Lung (tissue), 11 donors: ENCODE measurements at regions not wholly inside any gene's neighbourhood (a gene's known extent, or its start where the extent isn't known, plus 50 kb on each side); places are given as distances from the start of the nearest gene placed in this dataset.
A peak's percentile ranks its signal among the peaks of the same experiment; 100 is the strongest.

Experiments used
- ATAC-seq: fragments of 200-7000 bp; cut with Tn5 transposase; one replicate; pipeline ENCODE4 v1.9.1; 2020; ENCODE audit warnings: moderate number of reproducible peaks; ENCODE audit not compliant: insufficient read depth, low FRiP score
- DNase-seq, 3 donors: peaks; one replicate each; pipeline ENCODE4 v3.0.0-alpha.2; 2013 to 2017
- H3K27ac ChIP-seq, 2 donors: one replicate each; pipeline ENCODE4 v1.5.1; 2013; ENCODE audit warnings: mild to moderate bottlenecking in 2 of 2, moderate library complexity in 2 of 2, control low read depth in 1 of 2, inconsistent platforms in 1 of 2, low read depth in 1 of 2, low read length in 1 of 2
- H3K27me3 ChIP-seq, 3 donors: one replicate each; pipeline ENCODE4 v1.5.1; 2013; ENCODE audit warnings: low read length in 2 of 3; ENCODE audit not compliant: control insufficient read depth in 3 of 3, insufficient read depth in 3 of 3
- H3K36me3 ChIP-seq, 4 donors: one replicate each; pipeline ENCODE4 v1.5.1; 2013; ENCODE audit warnings: low read length in 4 of 4, mild to moderate bottlenecking in 1 of 4, moderate library complexity in 1 of 4; ENCODE audit not compliant: control insufficient read depth in 4 of 4, insufficient read depth in 4 of 4
- H3K4me1 ChIP-seq, 5 donors: one replicate each; pipeline ENCODE4 v1.5.1; 2013; ENCODE audit warnings: low read length in 5 of 5, mild to moderate bottlenecking in 2 of 5, moderate library complexity in 1 of 5; ENCODE audit not compliant: control insufficient read depth in 5 of 5, insufficient read depth in 5 of 5
- H3K4me3 ChIP-seq: one replicate; pipeline ENCODE4 v1.5.1; 2013; ENCODE audit warnings: mild to moderate bottlenecking, control low read depth, moderate library complexity
- H3K9ac ChIP-seq, 2 donors: one replicate each; pipeline ENCODE4 v1.5.1; 2013; ENCODE audit warnings: low read length in 2 of 2, control low read depth in 1 of 2; ENCODE audit not compliant: insufficient read depth in 1 of 2
- H3K9me3 ChIP-seq, 4 donors: one replicate each; pipeline ENCODE4 v1.5.1; 2013; ENCODE audit warnings: low read length in 3 of 4, mild to moderate bottlenecking in 1 of 4, moderate library complexity in 1 of 4; ENCODE audit not compliant: control insufficient read depth in 4 of 4, insufficient read depth in 3 of 4
- WGBS, 2 donors: extraction: QIAGEN DNeasy Blood & Tissue Kit; methylation state at CpG; one replicate each; pipeline ENCODE4 v1.1.7; 2013; 5-methylcytosine and 5-hydroxymethylcytosine counted together
- TF ChIP-seq, protein P1 (sequence below): IDR thresholded peaks from 2 replicates; pipeline ENCODE4 v1.5.1; 2012; ENCODE audit warnings: mild to moderate bottlenecking; ENCODE audit errors: control extremely low read depth, extremely low read depth
- donor health status: control.
- donor health status: control.
- donor health status: Bipolar disorder and iron deficiency.
- donor health status: healthy.
- donor health status: DM: yes; HTN: yes; CAD: no.

DNA sequence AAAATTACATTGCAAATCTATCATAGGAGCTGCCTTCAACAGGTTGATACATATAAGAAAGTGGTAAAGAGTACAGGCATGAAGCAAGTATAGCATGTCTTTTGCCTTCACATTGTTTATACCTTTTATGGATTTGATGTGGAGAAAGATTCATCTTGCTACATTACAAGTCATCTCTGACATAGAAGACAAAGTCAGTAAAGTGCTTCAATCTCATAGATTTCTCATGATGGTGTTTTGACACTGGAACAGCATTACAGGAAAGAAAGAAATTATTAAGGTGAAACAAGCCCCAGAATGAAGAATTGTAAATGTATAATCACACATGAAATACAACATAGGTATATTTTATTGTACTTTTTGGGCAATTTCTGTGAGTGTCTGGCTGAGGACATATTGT is 580.7 kb upstream of the MMS22L start:
- no peaks in the 10 kb centered on the region for H3K36me3 ChIP-seq
- DNase-seq (no peak), ATAC-seq (no peak)
- no peak overlapping the region for H3K27ac ChIP-seq
- H3K9me3 ChIP-seq = no peaks in the 10 kb centered on the region
- no peaks in the 10 kb centered on the region for H3K4me1 ChIP-seq
- H3K4me3 ChIP-seq = no peak overlapping the region
- TF ChIP-seq, protein P1, sequence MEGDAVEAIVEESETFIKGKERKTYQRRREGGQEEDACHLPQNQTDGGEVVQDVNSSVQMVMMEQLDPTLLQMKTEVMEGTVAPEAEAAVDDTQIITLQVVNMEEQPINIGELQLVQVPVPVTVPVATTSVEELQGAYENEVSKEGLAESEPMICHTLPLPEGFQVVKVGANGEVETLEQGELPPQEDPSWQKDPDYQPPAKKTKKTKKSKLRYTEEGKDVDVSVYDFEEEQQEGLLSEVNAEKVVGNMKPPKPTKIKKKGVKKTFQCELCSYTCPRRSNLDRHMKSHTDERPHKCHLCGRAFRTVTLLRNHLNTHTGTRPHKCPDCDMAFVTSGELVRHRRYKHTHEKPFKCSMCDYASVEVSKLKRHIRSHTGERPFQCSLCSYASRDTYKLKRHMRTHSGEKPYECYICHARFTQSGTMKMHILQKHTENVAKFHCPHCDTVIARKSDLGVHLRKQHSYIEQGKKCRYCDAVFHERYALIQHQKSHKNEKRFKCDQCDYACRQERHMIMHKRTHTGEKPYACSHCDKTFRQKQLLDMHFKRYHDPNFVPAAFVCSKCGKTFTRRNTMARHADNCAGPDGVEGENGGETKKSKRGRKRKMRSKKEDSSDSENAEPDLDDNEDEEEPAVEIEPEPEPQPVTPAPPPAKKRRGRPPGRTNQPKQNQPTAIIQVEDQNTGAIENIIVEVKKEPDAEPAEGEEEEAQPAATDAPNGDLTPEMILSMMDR = no peak
- H3K27me3 ChIP-seq = no peaks in the 10 kb centered on the region
- H3K9ac ChIP-seq = no peak overlapping the region

DNA sequence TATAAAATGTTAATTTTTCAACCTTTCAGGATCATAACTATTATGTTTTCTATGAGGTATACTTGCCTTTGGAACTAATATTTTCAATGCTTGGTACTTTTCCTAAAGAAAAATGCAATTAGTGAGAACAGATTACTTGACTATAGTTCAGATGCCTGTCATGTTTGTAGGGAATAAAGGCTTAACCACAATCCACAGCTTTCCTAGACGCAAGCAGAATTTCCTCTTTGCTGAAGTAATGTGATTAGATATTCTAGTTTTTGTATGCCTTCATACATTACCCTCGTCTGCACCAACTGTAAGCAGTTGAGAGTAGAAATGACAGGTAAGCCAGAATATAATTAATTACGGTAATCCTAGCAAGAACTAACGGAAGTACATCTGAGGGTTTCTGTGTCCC is 581.4 kb upstream of the MMS22L start:
- 60 to 65% methylated on average over 4 of the region's 4 CpGs for WGBS, 2 donors
- no peak for DNase-seq
- H3K4me3 ChIP-seq = no peak overlapping the region
- H3K36me3 ChIP-seq = no peaks in the 10 kb centered on the region
- TF ChIP-seq, protein P1 = no peak
- ATAC-seq = no peak
- no peaks in the 10 kb centered on the region for H3K4me1 ChIP-seq
- H3K9ac ChIP-seq = no peak overlapping the region
- H3K27ac ChIP-seq = no peak overlapping the region
- no peaks in the 10 kb centered on the region for H3K9me3 ChIP-seq
- H3K27me3 ChIP-seq = no peaks in the 10 kb centered on the region

DNA sequence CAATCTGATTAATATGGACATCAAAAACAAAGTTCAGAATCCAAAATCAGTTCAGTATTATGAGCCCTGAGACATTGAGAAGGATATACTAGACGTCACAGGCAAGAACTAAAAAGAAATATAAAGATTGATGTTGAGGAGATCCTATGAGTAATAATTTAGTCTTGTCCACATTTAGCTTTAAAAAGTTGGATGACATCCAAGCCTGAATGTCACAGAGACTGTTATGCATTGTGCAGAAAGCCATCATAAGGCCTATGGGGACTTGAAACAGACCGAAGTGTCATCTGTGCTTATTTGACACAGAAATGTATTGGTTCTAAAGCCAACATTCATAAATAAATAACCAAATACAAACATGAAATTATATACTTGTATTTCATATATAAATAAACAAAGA is 581.8 kb upstream of the MMS22L start:
- Histone ChIP-seq H3K27ac (no peak overlapping the region), H3K9ac (no peak overlapping the region), H3K36me3 (no peaks in the 10 kb centered on the region), H3K9me3 (no peaks in the 10 kb centered on the region), H3K27me3 (no peaks in the 10 kb centered on the region), H3K4me1 (no peaks in the 10 kb centered on the region), H3K4me3 (no peak overlapping the region)
- DNase-seq (peak in 1 of 3 donors; percentile 25), ATAC-seq (no peak)
- 48 to 61% methylated on average over 2 of the region's 2 CpGs for WGBS, 2 donors
- TF ChIP-seq, protein P1 = no peak

DNA sequence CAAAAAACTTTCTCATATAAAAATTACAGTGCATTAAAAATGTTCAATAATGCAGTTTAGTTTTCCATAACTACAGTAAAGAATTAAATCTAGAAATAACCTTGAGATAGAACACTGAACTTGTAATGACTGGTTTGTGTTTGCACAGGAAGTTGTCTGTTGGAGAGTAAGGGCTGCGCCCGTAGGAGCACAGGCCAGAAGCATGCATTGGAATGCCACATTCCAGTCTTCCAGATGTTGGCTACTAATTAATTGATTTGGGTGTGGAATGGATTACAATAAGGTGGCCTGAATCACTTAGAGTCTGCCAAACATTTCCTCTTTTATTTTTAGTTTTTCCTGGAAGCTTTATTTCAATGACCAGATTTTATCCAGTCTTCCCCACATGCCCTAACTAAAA is 582.6 kb upstream of the MMS22L start:
- no peaks in the 10 kb centered on the region for H3K36me3 ChIP-seq
- 51 to 65% methylated on average over 2 of the region's 2 CpGs for WGBS, 2 donors
- H3K4me1 ChIP-seq = no peaks in the 10 kb centered on the region
- peak; percentile 27 for ATAC-seq
- H3K4me3 ChIP-seq = no peak overlapping the region
- H3K9me3 ChIP-seq = no peaks in the 10 kb centered on the region
- H3K27me3 ChIP-seq = no peaks in the 10 kb centered on the region
- no peak for DNase-seq
- TF ChIP-seq, protein P1 = no peak
- no peak overlapping the region for H3K27ac ChIP-seq
- H3K9ac ChIP-seq = no peak overlapping the region
